ENCODE measurements at regions not wholly inside any gene's neighbourhood (a gene's known extent, or its start where the extent isn't known, plus 50 kb on each side); places are given as distances from the start of the nearest gene placed in this dataset.
A peak's percentile ranks its signal among the peaks of the same experiment; 100 is the strongest.
"Not testable (repeated sequence)": the region's sequence is repeated elsewhere in the genome, so short reads cannot be mapped to it uniquely, and the experiment has no call there.

DNA sequence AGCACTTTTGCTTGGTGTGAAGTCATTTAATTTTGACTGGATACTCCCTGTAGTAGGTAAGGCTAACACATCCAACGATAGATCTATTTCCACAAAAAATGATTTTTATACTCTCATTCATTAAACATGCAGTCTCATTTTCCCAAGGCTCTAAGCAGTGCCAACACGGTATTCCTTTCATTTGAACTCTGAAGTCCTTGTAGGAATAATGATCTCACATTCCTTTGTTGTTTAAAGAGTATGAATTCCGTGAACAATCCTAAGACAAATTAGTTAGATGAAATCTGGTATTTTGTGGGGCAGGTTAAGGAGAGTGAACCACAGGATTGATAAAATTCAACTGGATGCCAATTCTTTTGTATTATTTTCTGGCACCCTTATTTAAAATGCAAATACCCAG, 66.6 kb downstream of the LACC1 start:
- DNase-seq: no peak

DNA sequence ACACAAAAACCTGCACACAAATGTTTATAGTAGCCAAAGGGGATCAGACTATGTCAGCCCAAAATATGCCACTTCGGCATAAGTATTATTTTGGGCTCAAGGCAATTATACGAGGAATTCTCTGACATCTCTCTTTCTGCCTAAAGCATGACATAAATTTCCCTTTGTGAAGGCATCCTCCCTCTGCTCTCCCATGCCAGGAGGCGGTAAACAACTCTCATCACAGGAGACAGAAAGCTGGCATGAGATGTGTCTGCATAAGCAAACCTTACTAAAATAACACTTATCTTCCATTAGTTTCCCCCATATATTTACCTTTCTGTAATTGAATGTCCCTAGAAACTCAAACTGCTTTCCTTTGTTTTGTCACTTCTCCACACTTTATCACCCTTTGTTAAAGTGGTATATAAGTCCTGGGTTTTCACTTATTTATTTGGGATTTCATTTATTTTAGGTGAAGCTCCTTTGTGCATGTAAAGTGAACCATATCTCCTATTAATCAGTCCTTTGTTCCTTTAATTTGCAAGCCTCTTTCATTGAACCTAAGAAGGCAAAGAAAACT, 68.3 kb downstream of the LACC1 start:
- DNase-seq: no peak

DNA sequence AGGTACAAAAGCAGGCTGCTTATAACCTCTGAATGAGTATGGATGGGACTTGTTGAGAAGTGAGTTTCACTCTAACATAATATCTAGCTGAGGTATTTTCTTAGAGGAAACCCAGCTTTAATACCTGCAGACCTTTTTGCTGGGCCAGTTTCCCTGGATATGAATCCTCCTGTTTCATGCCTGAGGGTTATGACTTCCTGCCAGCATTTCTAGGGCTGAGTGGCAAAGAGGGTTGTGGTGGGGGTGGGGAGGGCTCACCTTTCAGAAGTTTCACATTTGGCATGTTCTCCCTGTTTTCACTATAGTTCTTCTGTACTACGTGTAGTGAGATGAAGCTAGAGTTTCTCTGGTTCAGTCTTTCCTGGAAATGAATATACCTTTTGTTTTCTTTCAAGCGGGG, 73.7 kb downstream of the LACC1 start:
- peak; percentile 10 for DNase-seq

DNA sequence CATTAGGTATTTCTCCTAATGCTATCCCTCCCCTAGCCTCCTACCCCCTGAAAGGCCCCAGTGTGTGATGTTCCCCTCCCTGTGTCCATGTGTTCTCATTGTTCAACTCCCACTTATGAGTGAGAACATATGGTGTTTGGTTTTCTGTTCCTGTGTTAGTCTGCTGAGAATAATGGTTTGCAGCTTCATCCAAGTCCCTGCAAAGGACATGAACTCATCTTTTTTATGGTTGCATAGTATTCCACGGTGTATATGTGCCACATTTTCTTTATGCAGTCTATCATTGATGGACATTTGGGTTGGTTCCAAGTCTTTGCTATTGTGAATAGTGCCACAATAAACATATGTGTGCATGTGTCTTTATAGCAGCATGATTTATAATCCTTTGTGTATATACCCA, 77.3 kb downstream of the LACC1 start:
- not testable (repeated sequence) for DNase-seq

DNA sequence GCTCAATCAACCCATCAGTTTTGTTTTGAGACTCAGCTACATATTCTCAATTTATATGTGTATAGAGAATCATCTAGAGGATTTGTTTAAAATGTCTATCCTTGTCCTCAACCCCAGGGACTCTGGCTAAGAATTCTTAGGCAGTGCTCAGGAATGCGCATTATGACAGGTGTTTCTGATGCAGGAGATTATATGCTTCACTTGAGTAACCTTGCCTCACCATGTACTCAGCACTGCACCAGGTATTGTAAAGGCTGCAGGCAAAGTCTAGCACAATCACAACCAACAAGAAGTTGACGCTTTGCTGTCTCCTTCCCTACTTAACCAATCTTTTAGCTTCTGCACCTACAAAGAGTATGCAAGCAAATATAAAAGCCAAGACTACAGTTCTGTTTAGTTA, 79.6 kb downstream of the LACC1 start:
- no peak for DNase-seq

DNA sequence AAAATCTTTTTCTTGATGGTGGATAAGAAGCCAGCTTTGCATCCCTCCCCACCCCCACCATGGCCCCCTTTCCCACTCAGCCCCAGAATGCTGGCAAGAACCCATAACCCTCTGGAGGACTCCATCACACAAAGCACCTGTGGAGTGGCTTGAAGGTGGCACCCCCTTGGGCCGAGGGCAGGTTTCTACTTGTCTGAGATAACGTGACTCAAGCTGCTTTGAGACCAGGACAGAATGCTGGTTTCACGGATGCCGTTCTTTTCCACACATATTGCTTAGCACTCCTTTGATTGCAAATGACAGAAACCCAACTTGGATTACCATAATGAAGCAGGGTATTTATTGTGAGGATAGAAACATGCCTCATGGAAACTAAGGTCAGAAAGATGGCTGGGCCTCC, 82.2 kb downstream of the LACC1 start:
- no peak for DNase-seq

DNA sequence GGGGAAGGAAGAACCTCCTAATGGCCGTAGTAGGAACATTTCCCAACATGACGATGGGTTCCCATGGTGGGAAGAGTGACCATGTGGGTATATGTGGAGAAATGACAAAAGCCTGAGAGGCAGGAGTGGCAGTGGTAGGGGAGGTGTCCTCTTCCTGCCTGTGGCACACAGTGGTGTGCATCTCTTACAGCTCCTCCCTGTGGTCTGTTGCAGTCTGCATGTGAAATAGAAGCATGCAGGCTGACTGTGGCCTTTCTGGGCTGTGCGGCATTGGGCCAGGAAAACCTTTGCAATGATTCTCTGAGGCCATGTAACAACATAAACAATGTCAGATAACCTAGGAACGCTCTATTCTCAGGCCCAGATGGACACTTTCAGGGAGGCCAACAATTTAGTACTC, 84.0 kb downstream of the LACC1 start:
- no peak for DNase-seq

DNA sequence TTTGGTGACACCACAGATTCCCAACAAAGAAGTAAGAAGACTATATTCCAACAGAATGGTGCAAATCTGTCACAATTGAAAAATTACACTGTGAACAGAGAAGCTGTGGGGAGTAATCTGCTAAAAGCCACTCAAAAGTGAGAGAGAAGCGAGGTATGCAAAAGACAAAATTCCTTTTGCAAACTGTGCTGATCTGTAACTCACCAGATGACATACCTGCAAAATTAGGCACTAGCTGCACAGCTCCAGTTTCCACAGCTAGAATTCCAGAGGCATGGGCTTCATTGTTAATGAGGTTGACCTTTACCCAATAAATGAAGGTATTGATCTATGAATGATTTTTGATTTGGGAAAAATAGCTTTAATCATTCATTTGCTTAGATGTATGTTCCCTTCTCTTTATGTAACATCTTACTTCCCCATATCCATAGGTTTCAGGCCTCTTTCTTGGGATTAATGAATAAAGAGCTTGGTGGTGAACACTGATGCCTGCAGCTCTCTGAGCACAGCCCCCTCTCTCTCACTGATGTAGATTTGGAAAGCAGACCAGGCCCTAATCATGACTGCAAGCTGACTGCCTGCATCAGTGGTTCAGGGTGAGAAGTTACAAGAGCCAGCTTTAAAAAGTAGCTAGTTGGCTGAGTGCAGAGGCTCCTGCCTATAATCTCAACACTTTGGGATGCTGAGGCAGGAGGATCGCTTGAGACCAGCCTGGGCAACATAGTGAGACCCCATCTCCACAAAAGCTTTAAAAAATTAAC, 85.2 kb downstream of the LACC1 start:
- no peak for DNase-seq

DNA sequence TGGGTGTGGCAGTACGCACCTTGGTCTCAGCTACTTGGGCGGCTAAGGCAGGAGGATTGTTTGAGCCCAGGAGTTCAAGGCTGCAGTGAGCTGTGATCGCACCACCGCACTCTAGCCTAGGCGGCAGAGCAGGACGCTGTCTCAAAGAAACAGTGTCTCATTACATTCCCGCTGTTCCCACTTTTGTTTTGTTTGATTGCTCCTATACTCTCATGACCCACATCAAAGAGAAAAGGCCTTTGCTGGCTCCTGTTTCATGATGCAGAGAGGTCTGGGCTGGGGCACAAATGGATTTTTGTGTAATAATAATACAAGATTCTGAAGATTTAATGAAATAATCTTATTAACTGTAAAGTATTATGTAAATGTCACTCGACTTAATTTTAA, 85.7 kb downstream of the LACC1 start:
- no peak for DNase-seq

DNA sequence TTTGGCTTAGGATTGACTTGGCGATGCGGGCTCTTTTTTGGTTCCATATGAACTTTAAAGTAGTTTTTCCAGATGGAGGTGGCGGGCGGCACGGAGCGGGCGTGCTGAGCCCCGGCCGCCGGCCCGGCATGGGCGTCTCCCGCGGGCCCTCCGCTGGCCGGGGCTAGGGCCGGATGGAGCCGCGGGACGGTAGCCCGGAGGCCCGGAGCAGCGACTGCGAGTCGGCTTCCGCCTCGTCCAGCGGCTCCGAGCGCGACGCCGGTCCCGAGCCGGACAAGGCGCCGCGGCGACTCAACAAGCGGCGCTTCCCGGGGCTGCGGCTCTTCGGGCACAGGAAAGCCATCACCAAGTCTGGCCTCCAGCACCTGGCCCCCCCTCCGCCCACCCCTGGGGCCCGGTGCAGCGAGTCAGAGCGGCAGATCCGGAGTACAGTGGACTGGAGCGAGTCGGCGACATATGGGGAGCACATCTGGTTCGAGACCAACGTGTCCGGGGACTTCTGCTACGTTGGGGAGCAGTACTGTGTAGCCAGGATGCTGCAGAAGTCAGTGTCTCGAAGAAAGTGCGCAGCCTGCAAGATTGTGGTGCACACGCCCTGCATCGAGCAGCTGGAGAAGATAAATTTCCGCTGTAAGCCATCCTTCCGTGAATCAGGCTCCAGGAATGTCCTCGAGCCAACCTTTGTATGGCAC, 88.7 kb downstream of the LACC1 start:
- DNase-seq: not testable (repeated sequence)

DNA sequence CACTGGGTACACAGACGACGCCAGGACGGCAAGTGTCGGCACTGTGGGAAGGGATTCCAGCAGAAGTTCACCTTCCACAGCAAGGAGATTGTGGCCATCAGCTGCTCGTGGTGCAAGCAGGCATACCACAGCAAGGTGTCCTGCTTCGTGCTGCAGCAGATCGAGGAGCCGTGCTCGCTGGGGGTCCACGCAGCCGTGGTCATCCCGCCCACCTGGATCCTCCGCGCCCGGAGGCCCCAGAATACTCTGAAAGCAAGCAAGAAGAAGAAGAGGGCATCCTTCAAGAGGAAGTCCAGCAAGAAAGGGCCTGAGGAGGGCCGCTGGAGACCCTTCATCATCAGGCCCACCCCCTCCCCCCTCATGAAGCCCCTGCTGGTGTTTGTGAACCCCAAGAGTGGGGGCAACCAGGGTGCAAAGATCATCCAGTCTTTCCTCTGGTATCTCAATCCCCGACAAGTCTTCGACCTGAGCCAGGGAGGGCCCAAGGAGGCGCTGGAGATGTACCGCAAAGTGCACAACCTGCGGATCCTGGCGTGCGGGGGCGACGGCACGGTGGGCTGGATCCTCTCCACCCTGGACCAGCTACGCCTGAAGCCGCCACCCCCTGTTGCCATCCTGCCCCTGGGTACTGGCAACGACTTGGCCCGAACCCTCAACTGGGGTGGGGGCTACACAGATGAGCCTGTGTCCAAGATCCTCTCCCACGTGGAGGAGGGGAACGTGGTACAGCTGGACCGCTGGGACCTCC, 89.4 kb downstream of the LACC1 start:
- DNase-seq: not testable (repeated sequence)

DNA sequence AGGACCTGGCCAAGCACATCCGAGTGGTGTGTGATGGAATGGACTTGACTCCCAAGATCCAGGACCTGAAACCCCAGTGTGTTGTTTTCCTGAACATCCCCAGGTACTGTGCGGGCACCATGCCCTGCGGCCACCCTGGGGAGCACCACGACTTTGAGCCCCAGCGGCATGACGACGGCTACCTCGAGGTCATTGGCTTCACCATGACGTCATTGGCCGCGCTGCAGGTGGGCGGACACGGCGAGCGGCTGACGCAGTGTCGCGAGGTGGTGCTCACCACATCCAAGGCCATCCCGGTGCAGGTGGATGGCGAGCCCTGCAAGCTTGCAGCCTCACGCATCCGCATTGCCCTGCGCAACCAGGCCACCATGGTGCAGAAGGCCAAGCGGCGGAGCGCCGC, 90.2 kb downstream of the LACC1 start:
- not testable (repeated sequence) for DNase-seq

DNA sequence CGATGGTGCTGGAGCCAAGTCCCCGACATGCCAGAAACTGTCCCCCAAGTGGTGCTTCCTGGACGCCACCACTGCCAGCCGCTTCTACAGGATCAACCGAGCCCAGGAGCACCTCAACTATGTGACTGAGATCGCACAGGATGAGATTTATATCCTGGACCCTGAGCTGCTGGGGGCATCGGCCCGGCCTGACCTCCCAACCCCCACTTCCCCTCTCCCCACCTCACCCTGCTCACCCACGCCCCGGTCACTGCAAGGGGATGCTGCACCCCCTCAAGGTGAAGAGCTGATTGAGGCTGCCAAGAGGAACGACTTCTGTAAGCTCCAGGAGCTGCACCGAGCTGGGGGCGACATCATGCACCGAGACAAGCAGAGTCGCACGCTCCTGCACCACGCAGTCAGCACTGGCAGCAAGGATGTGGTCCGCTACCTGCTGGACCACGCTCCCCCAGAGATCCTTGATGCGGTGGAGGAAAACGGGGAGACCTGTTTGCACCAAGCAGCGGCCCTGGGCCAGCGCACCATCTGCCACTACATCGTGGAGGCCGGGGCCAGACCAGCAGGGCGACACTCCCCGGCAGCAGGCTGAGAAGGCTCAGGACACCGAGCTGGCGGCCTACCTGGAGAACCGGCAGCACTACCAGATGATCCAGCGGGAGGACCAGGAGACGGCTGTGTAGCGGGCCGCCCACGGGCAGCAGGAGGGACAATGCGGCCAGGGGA, 91.0 kb downstream of the LACC1 start:
- DNase-seq: not testable (repeated sequence)

DNA sequence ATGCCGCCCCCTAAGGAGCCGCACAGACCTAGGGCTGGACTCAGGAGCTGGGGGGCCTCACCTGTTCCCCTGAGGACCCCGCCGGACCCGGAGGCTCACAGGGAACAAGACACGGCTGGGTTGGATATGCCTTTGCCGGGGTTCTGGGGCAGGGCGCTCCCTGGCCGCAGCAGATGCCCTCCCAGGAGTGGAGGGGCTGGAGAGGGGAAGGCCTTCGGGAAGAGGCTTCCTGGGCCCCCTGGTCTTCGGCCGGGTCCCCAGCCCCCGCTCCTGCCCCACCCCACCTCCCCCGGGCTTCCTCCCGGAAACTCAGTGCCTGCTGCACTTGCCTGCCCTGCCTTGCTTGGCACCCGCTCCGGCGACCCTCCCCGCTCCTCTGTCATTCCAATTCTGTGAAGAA, 91.6 kb downstream of the LACC1 start:
- not testable (repeated sequence) for DNase-seq

DNA sequence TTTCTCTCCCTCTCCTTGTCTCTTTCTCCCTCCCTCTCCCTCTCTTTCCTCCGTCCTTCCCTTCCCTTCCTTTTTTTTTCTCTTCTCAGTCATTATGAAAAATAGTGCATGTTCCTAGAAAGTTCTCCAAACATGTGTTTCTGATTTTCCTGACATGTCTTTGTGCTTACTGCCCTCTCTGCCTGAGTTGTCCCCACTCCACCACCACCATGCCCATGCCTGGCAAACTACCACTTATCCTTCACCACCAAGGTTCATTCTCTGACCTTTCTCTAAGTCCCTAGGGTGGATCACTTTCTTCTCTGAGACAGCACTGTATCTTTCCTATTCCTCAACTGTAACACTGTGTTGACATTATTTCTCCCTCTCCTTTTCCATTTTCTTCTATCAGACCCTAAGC, 98.2 kb downstream of the LACC1 start:
- DNase-seq: no peak

DNA sequence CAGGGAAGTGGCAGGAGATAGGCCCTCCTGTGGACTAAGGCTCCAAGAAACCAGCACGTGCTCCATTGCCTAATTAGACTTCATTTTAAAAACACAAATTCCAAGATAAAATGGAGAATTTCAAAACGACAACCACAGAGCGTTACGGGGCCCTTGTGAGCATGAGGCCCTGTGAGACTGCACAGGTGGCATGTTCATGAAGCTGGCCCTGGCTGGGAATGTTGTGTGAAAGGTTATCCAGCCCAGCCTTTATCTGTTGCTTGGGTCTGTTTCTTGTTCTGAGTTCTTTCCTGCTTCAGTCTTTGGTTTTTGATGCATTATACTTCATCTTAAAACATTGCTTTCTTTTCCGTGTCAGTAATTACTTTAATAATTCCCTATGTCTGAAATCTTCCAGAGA, 99.0 kb downstream of the LACC1 start:
- DNase-seq: no peak

DNA sequence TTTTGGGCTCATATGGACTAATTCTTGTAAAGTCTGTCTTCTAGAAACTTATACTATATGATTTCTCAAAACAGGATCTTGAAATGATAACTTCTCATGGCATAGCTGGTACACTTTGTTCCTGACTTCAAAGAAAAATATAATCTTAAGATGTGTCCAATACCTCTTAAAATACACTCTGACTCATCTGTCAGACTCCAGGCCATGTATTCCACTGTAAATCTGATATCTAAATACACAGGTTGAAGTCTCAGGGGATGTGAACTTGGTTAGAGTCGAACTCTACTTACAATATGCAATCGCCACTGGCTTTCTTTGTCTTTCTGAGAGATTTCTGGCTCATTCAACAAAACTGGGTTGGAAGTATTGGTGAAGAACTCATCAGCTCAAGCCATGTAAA, 99.8 kb downstream of the LACC1 start:
- no peak for DNase-seq

DNA sequence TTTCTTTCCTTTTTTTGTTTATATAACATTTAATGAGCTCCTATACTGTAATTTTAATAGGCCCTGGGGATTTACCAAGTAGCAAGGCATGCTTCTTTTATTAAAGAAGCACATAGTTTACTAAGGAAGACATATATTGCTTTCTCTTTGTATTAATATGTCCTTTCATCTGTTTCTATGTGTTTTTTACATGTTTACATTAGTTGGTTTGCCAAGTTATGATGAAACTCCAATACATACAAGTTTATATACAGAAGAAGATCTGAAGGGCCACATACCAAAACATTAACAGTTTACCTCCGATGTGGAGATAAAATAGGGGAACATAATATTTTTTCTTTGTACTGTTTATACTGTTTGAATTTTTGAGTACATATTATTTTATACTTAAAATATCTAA, 100.9 kb downstream of the LACC1 start:
- DNase-seq: no peak

DNA sequence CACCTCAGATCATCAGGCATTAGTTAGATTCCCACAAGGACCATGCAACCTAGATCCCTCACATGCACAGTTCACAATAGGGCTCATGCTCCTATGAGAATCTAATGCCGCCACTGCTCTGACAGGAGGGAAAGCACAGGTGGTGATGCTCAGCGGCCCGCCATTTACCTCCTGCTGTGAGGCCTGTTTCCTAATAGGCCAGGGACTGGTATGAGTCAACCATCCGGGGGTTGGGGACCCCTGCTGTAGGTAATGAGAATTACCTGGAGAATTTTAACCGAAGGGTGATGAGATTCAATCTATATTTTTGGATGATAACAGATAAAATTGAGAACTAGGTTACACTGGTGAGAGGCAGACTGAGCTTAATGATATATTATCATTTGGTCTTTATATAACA, 101.4 kb downstream of the LACC1 start:
- no peak for DNase-seq

DNA sequence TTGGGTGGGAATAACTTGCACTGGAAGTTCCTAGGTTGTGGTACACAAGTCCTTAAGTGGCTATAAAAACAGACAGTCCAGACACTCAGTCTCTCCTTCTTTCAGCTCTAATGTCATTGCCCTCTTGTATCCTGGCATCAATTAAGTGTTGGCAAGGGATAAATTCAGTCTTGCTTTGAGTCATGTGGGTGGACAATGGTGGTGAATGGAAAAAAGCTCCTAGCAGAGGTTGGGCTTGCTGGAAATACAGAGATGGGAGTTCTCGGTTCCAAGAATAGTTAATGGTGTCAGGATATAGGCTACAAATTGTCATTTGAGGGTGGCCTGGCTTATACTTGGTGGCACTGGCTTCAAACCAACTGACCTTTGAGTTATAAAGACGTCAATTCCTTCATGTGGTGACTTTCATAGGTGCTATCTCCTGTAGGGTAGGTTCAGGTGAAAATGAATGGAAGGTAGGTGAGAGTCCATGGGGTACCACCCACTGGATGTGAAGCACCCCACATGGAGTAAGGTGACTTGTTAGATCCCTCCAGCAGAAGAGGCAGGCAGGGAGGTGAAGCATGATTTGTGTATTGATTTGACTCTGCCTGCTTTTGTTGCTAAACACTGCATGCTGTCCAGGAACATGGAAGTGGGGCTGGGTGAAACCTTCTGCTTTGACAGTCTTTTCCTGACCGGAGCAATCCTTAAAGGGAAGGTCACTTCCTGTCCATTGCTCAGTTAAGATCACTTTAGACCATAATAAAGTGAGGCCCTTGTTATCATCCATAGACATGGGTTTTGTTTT, 102.0 kb downstream of the LACC1 start:
- DNase-seq: no peak

DNA sequence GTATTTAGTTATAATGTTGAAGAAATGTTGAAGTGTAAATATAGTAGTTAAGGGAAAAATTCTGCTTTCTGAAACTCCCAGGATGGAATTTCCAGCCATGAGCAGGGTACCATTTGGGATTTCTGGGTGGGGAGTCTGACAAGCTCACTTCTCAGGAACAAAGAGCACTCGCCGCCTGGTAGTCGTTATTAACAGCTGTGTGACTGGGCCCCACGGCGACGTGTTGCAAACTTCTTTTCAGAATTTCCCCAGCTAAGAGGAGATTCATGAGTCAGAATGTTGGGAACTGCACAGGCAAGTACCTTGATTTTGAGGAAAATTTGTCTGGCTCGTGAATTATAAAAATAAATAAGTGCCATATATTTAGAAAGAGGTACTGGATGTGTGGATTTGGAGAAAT, 103.7 kb downstream of the LACC1 start:
- DNase-seq: no peak

DNA sequence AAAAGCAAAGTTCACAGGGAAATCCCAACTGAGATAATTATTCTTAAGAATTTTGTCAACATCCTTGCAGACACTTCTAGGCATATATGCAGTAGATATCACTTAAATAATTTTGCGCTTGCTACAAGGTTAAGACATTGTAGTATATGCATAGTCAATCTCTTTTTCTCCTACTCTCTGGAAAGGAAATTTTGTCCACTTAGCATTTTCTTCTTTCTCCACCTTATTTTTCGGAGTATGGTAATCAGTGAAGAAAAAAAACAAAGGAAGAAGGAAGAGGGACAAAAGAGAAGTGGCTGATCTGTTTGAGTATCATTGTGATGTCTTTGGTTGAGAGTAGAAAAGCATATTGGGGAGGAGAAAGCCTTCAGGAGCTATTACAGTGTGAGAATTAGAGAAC, 104.6 kb downstream of the LACC1 start:
- no peak for DNase-seq

All from NCI-H226 (cell line).